Esophagus (tissue), 2 donors: ENCODE measurements at regions not wholly inside any gene's neighbourhood (a gene's known extent, or its start where the extent isn't known, plus 50 kb on each side); places are given as distances from the start of the nearest gene placed in this dataset.

Experiments
- H3K27ac ChIP-seq, 2 donors: one replicate each; pipeline ENCODE4 v1.5.1; 2013; ENCODE audit warnings: low read depth in 2 of 2, mild to moderate bottlenecking in 2 of 2, inconsistent platforms in 1 of 2, low read length in 1 of 2, moderate library complexity in 1 of 2
- H3K27me3 ChIP-seq, 2 donors: one replicate each; pipeline ENCODE4 v1.6.1; 2013; ENCODE audit warnings: low read length in 2 of 2, control low read depth in 1 of 2, mild to moderate bottlenecking in 1 of 2; ENCODE audit not compliant: insufficient read depth in 2 of 2, control insufficient read depth in 1 of 2
- H3K36me3 ChIP-seq, 2 donors: one replicate each; pipeline ENCODE4 v1.6.1; 2013; ENCODE audit warnings: low read length in 1 of 2; ENCODE audit not compliant: control insufficient read depth in 2 of 2, insufficient read depth in 2 of 2
- H3K4me1 ChIP-seq, 2 donors: one replicate each; pipeline ENCODE4 v1.6.1; 2013; ENCODE audit warnings: low read length in 1 of 2; ENCODE audit not compliant: control insufficient read depth in 2 of 2, insufficient read depth in 2 of 2
- H3K4me3 ChIP-seq, 2 donors: one replicate each; pipeline ENCODE4 v1.5.1; 2013; ENCODE audit warnings: low read length in 2 of 2, mild to moderate bottlenecking in 2 of 2, low read depth in 1 of 2, moderate library complexity in 1 of 2
- H3K9me3 ChIP-seq, 2 donors: one replicate each; pipeline ENCODE4 v1.6.1; 2013; ENCODE audit warnings: mild to moderate bottlenecking in 2 of 2, low read depth in 1 of 2, low read length in 1 of 2, moderate library complexity in 1 of 2; ENCODE audit not compliant: control insufficient read depth in 2 of 2, insufficient read depth in 1 of 2
- WGBS, 2 donors: extraction: QIAGEN DNeasy Blood & Tissue Kit; methylation state at CpG; one replicate each; pipeline ENCODE4 v1.1.7; 2013; 5-methylcytosine and 5-hydroxymethylcytosine counted together
- donor health status: healthy with polysubstance abuse.
- donor health status: Bipolar disorder and iron deficiency.

GRCh38 chr12:67519484-67520433 is 128.8 kb upstream of the DYRK2 start:
- no peak overlapping the region for H3K4me3 ChIP-seq
- whole genome bisulfite sequencing, 2 donors: 47 to 67% methylated on average over 7 of the region's 7 CpGs
- no peaks in the 10 kb centered on the region for H3K36me3 ChIP-seq
- H3K27ac ChIP-seq: peak overlapping the region in 1 of 2 donors; percentile 60
- H3K4me1 ChIP-seq: peaks cover 3 to 10% of the 10 kb centered on the region in 2 donors
- no peaks in the 10 kb centered on the region for H3K27me3 ChIP-seq
- H3K9me3 ChIP-seq: no peaks in the 10 kb centered on the region

DNA sequence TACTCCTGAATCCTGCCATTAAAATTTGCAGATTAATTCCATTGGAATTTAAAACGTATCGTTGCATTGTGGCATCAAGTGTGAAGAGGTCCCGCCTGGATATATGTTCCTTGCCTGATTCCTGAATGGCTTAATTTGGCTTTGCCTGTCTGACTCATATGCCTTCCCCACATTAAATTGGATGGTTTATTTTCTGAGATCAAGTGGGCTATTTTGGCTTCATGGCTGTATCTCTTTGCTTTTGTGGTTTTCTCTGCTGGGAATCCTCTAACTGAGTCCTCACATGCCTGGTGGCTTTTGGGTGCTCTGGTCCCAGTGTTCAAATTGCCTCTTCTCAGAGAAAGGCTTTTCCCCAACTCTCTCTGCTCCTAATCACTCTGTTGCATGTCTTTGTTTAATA is 127.9 kb upstream of the DYRK2 start:
- Histone ChIP-seq H3K9me3 (no peaks in the 10 kb centered on the region), H3K27me3 (no peaks in the 10 kb centered on the region), H3K36me3 (no peaks in the 10 kb centered on the region), H3K4me1 (peaks cover 0 to 5% of the 10 kb centered on the region in 2 donors), H3K4me3 (no peak overlapping the region), H3K27ac (peak overlapping the region in 1 of 2 donors; percentile 6)
- WGBS, 2 donors: 68 to 79% methylated on average over 3 of the region's 3 CpGs

DNA sequence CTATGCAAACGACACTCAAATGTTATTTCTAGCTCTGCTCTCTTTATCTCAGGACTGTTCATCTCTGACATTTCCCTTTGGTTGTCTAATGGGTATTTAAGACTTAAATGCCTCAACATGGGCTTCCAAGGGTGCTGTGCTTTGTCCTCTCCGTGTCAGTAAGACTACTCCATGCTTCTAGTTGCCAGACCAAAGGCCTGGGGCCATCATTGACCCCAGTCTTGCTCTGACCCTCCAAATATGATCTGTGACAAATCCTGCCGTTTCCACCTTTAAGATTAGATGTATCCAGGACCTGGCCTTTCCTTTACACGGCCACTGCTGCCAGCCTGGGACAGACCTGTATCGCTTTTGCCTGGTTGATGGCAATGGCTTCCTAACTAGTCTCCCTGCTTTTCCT is 126.3 kb upstream of the DYRK2 start:
- 86% methylated on average over 5 of the region's 5 CpGs for WGBS, 2 donors
- H3K4me3 ChIP-seq: no peak overlapping the region

GRCh38 chr12:67523538-67523937 is 125.0 kb upstream of the DYRK2 start:
- Histone ChIP-seq H3K36me3 (no peaks in the 10 kb centered on the region), H3K27me3 (no peaks in the 10 kb centered on the region), H3K4me1 (no peaks in the 10 kb centered on the region), H3K9me3 (no peaks in the 10 kb centered on the region), H3K27ac (no peak overlapping the region), H3K4me3 (no peak overlapping the region)
- 92 to 93% methylated on average over 6 of the region's 6 CpGs for WGBS, 2 donors

More for the DNA sequence above, 126.3 kb upstream of the DYRK2 start:
- H3K27me3 ChIP-seq: no peaks in the 10 kb centered on the region
- peaks cover 0 to 4% of the 10 kb centered on the region in 2 donors for H3K4me1 ChIP-seq
- H3K27ac ChIP-seq: no peak overlapping the region
- no peaks in the 10 kb centered on the region for H3K36me3 ChIP-seq
- H3K9me3 ChIP-seq: no peaks in the 10 kb centered on the region

DNA sequence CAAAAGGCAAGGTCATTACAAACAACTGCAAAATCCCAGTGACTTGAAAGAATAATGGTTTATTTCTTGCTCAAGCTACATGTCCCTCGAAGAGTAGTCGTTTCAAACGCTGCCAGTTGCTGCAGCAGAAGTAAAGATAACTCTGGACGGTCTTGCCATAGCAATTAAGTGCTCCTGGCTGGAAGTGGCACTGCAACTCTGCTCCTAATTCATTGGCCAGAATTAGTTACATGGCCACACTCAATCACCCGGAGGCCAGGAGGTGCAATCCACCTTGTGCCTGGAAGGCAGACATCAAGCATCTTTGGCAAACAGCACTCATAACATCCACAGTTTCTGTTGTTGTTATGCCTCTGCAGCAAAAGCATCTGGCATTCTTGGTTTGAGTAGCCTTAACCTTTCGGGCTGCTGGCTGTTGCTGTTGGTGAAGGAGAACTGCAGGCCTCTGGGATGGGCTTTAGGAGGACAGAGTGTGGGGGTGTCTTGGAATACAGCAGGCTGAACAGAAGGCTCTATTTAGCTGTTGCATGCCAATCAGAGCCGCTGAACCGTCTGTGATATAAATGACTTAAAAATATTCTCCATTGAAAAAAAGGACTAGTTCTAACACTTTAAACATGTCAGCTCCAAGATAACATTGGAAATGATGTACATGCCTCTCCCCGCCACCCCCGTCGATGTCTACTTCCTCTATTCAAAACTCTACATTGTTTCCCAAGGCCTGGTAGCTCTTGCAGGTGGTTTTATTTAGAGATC is 123.5 kb upstream of the DYRK2 start:
- WGBS, 2 donors: 83% methylated on average over 11 of the region's 11 CpGs
- Histone ChIP-seq H3K4me1 (no peaks in the 10 kb centered on the region), H3K27ac (no peak overlapping the region), H3K9me3 (no peaks in the 10 kb centered on the region), H3K36me3 (no peaks in the 10 kb centered on the region), H3K4me3 (no peak overlapping the region), H3K27me3 (no peaks in the 10 kb centered on the region)

GRCh38 chr12:67525617-67525884 is 123.0 kb upstream of the DYRK2 start:
- no peak overlapping the region for H3K4me3 ChIP-seq
- H3K27ac ChIP-seq: no peak overlapping the region
- H3K9me3 ChIP-seq: no peaks in the 10 kb centered on the region
- H3K4me1 ChIP-seq: no peaks in the 10 kb centered on the region
- no peaks in the 10 kb centered on the region for H3K36me3 ChIP-seq
- WGBS, 2 donors: 88 to 90% methylated on average over 1 of the region's 1 CpG
- no peaks in the 10 kb centered on the region for H3K27me3 ChIP-seq

DNA sequence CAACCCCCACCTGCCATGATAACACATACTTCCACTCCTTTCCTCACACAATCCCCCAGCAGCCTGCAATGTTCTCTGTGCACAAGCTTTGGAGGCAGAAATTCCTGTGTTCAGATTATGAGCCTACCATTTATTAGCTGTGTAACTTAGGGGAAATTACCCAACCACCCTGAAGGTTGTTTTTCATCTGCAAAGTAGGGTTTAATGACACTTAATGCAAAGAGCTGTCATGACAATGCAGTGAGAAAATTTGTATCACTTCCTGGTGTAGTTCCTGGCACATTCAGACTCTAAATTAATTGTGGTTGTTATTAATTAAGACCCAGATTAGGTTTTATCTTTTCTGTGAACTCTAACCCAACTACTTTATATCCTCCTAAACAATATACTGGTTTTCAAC is 122.4 kb upstream of the DYRK2 start:
- no peak overlapping the region for H3K27ac ChIP-seq
- H3K4me1 ChIP-seq: peaks cover 0 to under 1% of the 10 kb centered on the region in 2 donors
- H3K27me3 ChIP-seq: no peaks in the 10 kb centered on the region
- no peak overlapping the region for H3K4me3 ChIP-seq
- no peaks in the 10 kb centered on the region for H3K36me3 ChIP-seq
- H3K9me3 ChIP-seq: no peaks in the 10 kb centered on the region

DNA sequence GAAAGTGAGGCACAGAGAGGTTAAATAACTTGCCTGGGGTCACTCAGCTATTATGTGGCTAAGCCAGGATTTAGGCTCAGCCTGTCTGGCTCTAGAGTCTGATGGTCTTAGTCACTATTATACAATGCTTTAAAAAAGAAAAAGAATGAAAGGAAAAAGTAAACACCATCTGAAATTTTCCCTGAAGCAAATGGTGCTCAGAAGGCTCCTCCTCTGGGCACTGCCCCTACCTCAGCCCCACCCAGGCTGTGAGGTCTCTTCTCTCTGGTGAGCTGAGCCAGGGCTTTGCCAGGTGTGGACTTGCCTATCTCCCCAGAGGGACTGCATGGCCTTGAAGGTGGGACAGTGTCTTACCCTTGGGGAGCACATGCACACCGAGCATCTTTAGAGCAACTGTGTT is 117.5 kb upstream of the DYRK2 start:
- Histone ChIP-seq H3K9me3 (no peaks in the 10 kb centered on the region), H3K36me3 (no peaks in the 10 kb centered on the region), H3K27me3 (no peaks in the 10 kb centered on the region), H3K27ac (peak overlapping the region in 1 of 2 donors; percentile 6), H3K4me1 (peaks cover 0 to 2% of the 10 kb centered on the region in 2 donors), H3K4me3 (no peak overlapping the region)
- WGBS, 2 donors: 43 to 67% methylated on average over 1 of the region's 1 CpG

DNA sequence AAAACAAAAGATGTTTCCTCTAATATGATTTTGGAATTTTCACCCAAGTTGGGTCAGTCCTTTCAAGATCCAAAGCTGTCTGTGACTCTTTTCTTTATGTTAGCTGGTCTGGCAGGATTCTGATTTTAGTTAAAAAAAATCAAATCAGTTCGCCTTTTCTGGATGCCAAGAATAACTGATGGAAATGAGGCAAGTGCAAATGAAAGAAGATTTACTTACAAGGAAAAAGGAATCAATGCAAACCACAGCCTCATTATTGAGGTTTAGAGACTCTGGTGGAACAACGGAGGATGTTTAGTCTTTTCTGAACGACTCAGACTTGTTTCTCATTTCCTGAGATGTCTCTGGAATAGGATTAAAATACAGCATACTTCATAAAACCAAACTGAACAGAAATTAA is 117.0 kb upstream of the DYRK2 start:
- Histone ChIP-seq H3K36me3 (no peaks in the 10 kb centered on the region), H3K4me3 (no peak overlapping the region), H3K27me3 (no peaks in the 10 kb centered on the region), H3K27ac (no peak overlapping the region), H3K4me1 (peaks cover 0 to 2% of the 10 kb centered on the region in 2 donors), H3K9me3 (no peaks in the 10 kb centered on the region)
- WGBS, 2 donors: 26 to 41% methylated on average over 3 of the region's 3 CpGs
